IPS-20b (cell line): ENCODE measurements at regions not wholly inside any gene's neighbourhood (a gene's known extent, or its start where the extent isn't known, plus 50 kb on each side); places are given as distances from the start of the nearest gene placed in this dataset.

Experiments
- H3K27ac ChIP-seq: one replicate; pipeline ENCODE4 v1.5.1; 2013; ENCODE audit warnings: low read length
- H3K27me3 ChIP-seq: 2 replicates; pipeline ENCODE4 v1.6.1; 2013; ENCODE audit warnings: mild to moderate bottlenecking, low read length, inconsistent platforms; ENCODE audit not compliant: insufficient read depth
- H3K36me3 ChIP-seq: 2 replicates; pipeline ENCODE4 v1.6.1; 2013; ENCODE audit warnings: low read depth, mild to moderate bottlenecking, inconsistent platforms, low read length, moderate library complexity; ENCODE audit not compliant: insufficient read depth
- H3K4me1 ChIP-seq: 2 replicates; pipeline ENCODE4 v1.6.1; 2013; ENCODE audit warnings: mild to moderate bottlenecking, control low read depth, inconsistent platforms, low read length, moderate library complexity; ENCODE audit not compliant: insufficient read depth
- H3K4me3 ChIP-seq: 2 replicates; pipeline ENCODE4 v1.5.1; 2013; ENCODE audit warnings: mild to moderate bottlenecking, low read length, inconsistent platforms
- H3K9ac ChIP-seq: 2 replicates; pipeline ENCODE4 v1.6.1; 2013; ENCODE audit warnings: low read depth, mild to moderate bottlenecking, inconsistent platforms, low read length, moderate library complexity
- H3K9me3 ChIP-seq: 2 replicates; pipeline ENCODE4 v1.6.1; 2013; ENCODE audit warnings: mild to moderate bottlenecking, low read depth, low read length, inconsistent platforms; ENCODE audit not compliant: insufficient read depth

DNA sequence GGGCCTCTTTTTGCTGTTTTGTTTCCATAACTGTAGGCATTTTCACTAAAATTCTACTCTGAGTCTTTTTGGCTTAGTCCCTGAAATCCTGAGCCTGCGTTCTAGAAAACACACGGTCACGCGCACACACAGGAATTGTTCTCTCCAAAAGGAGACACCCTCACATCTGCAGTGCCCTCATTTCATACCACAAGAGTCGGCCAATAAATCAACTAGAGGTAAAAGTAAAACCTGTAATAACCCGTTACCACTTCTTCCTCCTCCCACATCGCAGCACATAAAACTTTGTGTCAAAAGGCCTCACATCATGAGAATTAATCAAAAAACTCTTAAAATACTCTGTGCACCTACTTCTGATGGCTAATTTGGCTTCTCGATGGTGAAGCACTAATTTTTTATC lies 133.3 kb upstream of the MGMT start:
- Histone ChIP-seq H3K4me3 (no peak overlapping the region), H3K36me3 (no peaks in the 10 kb centered on the region), H3K27me3 (no peaks in the 10 kb centered on the region), H3K9me3 (no peaks in the 10 kb centered on the region), H3K4me1 (peaks cover 3% of the 10 kb centered on the region; the same call in 1 of the 2 replicates), H3K27ac (no peak overlapping the region), H3K9ac (no peak overlapping the region)

DNA sequence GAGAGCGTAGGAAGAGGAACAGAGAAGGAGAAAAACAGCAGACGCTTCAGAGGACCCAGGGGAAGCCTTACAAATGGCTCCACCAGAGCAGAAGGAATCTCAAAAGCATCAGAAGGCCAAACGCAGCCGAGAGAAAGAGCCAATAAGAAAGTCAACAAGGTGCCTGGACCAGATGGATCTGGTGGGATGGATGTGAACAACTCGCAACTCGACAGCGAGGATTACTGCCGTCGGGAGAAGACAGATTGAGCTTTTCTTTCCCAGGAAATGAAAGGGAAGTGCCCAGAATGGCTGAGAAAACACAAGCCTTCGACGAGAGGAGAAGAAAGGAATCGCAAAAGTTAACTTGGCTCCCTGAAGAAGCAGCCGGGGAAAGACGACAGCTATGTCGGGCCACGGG lies 132.8 kb upstream of the MGMT start:
- H3K27me3 ChIP-seq = no peaks in the 10 kb centered on the region
- no peaks in the 10 kb centered on the region for H3K9me3 ChIP-seq

DNA sequence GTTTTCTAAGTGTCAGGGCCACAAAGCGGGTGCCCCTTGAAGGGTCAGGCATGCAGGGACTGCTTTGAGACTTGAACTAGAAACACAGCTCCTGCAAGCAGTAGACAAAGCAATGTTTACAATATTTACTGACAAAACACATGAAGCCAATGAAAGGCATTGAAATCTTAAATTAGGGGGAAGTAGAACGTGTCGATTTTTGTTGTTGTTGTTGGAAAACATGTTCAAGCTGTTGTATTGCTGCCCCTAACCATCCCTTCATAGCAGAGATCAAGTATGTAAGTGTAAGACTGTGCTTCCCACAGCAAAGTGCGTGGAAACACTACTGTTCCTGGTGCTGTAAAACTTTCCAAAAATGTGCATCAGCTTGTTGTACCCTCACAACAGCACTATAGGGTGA lies 131.6 kb upstream of the MGMT start:
- Histone ChIP-seq H3K9me3 (no peaks in the 10 kb centered on the region), H3K4me3 (no peak overlapping the region), H3K9ac (no peak overlapping the region), H3K27ac (no peak overlapping the region), H3K27me3 (no peaks in the 10 kb centered on the region), H3K4me1 (peaks cover under 1% of the 10 kb centered on the region; the same call in 1 of the 2 replicates), H3K36me3 (no peaks in the 10 kb centered on the region)

More for the DNA sequence above, 132.8 kb upstream of the MGMT start:
- Histone ChIP-seq H3K36me3 (no peaks in the 10 kb centered on the region), H3K9ac (no peak overlapping the region), H3K4me1 (peaks cover 3% of the 10 kb centered on the region; the same call in 1 of the 2 replicates), H3K4me3 (no peak overlapping the region), H3K27ac (no peak overlapping the region)

DNA sequence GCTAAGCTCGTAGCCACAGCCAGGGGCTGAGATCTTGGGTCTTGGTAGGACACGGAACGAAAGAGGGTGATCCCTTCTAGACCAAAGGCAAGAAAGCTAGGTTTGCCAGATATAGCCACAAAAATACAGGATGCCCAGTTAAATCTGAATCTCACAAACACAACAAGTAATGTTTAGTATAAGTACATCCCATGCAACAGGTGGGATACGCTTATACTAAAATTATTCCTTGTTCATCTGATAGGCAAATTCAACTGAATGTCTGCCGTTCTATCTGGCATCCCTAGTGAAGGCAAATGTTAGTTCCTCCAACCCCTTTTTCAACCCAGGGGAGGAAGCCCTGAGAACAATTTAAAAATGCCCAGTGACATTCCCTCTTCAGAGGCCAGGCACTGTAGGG lies 131.1 kb upstream of the MGMT start:
- Histone ChIP-seq H3K27ac (no peak overlapping the region), H3K36me3 (no peaks in the 10 kb centered on the region), H3K9me3 (no peaks in the 10 kb centered on the region), H3K4me3 (no peak overlapping the region), H3K4me1 (no peaks in the 10 kb centered on the region; the same call in 1 of the 2 replicates), H3K27me3 (no peaks in the 10 kb centered on the region), H3K9ac (no peak overlapping the region)

DNA sequence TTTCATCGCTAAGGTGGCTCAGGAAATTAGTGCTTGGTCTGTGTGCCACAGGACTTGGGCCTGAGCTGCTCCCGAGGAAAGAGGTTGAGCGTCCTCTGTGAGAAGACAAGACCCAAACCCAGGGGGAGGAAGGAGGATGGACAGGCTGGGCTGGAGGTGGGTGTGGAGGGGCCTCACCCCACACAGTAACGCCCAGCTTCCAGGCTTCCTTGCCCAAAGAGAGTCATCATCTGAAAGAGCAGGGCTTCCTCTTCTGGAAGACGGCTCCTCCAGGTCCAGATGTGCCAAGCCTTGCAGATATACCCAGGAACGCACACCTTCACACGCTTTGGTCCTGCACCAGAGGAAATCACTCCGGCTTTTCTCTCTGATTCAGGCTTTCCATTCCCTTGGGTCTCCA lies 127.8 kb upstream of the MGMT start:
- Histone ChIP-seq H3K4me1 (no peaks in the 10 kb centered on the region), H3K4me3 (no peak overlapping the region), H3K9ac (no peak overlapping the region), H3K9me3 (no peaks in the 10 kb centered on the region), H3K36me3 (no peaks in the 10 kb centered on the region), H3K27me3 (no peaks in the 10 kb centered on the region), H3K27ac (no peak overlapping the region)

DNA sequence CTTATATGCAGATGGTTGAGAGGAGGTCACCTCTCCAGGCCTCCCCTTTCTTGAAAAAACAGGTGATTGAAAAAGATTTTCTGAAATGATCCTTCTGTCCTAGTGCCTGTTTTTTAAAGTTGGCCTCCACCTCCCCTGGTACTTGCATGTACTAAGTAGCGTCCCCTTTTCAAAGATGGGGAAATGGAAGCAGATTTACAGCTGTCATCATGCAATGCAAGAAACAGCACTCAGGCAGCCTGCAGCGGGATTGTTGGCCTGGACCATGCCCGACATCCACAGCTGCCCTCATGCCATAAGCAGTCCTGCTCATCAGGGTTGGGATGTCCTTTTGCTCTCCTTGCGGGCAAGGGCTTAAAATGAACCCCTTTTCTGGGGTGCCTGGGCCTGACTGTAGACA lies 127.2 kb upstream of the MGMT start:
- H3K4me1 ChIP-seq = no peaks in the 10 kb centered on the region
- no peak overlapping the region for H3K4me3 ChIP-seq
- no peak overlapping the region for H3K27ac ChIP-seq
- no peak overlapping the region for H3K9ac ChIP-seq
- H3K27me3 ChIP-seq = no peaks in the 10 kb centered on the region
- H3K36me3 ChIP-seq = no peaks in the 10 kb centered on the region
- no peaks in the 10 kb centered on the region for H3K9me3 ChIP-seq

DNA sequence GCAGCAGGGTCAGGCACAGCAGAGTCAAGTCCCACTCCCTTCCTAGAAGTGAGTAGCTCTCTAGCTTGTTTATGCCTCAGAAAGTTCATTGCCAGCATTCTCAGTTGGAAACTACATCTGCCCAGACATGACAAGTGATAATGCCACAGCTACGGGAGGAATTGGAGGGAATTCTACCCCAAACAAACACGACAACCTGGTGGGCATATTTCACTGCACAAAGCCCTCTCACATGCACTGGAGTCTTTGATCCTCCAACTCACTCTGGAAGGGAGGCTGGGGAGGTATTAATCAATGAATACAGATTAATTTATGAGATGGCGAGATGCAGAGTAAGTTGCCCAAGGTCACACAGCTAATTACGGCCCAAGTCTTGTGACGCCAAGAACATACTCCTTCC lies 126.0 kb upstream of the MGMT start:
- Histone ChIP-seq H3K27me3 (no peaks in the 10 kb centered on the region), H3K4me3 (no peak overlapping the region), H3K36me3 (no peaks in the 10 kb centered on the region), H3K27ac (no peak overlapping the region), H3K9me3 (no peaks in the 10 kb centered on the region), H3K9ac (no peak overlapping the region), H3K4me1 (peaks cover 7% of the 10 kb centered on the region; the same call in 1 of the 2 replicates)

DNA sequence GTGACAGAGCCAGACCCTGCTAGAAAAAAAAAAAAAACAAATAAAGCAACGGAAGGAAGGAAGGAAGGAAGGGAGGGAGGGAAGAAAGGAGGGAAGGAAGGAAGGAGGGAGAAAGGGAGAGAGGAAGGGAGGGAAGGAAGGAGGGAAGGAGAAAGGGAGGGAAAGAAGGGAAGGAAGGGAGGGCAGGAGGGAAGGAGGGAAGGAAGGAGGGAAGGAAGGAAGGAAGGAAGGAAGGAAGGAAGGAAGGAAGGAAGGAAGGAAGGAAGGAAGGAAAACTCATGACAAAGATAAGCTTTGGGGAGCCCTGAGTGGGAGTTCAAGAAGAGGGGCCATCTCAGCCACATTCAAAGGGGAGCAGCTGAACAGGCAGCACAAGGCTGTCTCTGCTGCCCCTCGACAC lies 124.7 kb upstream of the MGMT start:
- H3K4me3 ChIP-seq = no peak overlapping the region
- H3K9ac ChIP-seq = no peak overlapping the region
- no peak overlapping the region for H3K27ac ChIP-seq
- H3K27me3 ChIP-seq = no peaks in the 10 kb centered on the region
- H3K9me3 ChIP-seq = no peaks in the 10 kb centered on the region
- H3K36me3 ChIP-seq = no peaks in the 10 kb centered on the region
- peaks cover 7% of the 10 kb centered on the region; the same call in 1 of the 2 replicates for H3K4me1 ChIP-seq

DNA sequence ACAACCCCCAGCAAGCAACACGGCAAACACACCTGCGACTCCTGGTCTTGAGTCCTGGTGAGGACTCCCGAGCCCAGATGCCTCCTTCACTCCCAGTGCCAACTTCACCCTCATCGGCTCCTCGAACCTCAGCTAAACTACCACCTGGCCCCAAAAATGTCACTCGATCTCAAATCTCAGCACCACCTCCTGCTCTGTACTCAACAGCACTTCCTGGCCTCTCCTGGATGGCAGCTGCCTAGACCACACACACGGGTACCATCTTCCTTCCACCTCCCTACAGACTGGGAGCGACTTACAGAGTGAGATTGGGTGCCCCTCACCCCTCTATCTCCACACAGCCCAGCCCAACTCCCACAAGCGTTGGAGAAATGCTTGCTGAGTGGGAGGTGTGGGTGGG lies 123.9 kb upstream of the MGMT start:
- Histone ChIP-seq H3K4me1 (peaks cover 7% of the 10 kb centered on the region; the same call in 1 of the 2 replicates), H3K4me3 (no peak overlapping the region), H3K36me3 (no peaks in the 10 kb centered on the region), H3K27ac (no peak overlapping the region), H3K9ac (no peak overlapping the region), H3K9me3 (no peaks in the 10 kb centered on the region), H3K27me3 (no peaks in the 10 kb centered on the region)

DNA sequence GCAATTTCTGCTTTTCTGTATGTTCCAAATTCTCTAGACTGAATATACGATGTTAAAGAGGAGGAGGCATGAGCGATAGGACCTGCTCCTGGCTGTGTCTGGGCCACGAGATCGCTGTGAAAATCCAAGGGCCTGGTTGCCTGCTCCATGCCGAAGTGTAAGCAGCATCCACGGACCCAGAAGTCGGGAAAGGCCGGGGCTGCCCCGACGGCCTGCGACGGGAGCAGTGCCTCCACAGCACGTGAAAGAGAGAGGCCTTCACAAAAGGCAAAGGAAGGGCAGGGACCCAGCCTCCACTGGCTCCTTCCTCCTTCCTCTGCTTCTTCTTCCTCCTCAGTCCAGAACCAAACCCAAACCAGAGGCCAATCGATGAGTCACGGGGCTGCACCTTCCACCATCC lies 122.9 kb upstream of the MGMT start:
- H3K27ac ChIP-seq = no peak overlapping the region
- no peaks in the 10 kb centered on the region for H3K27me3 ChIP-seq
- no peak overlapping the region for H3K4me3 ChIP-seq
- H3K36me3 ChIP-seq = no peaks in the 10 kb centered on the region
- no peaks in the 10 kb centered on the region for H3K9me3 ChIP-seq
- no peak overlapping the region for H3K9ac ChIP-seq
- H3K4me1 ChIP-seq = peaks cover 7% of the 10 kb centered on the region; the same call in 1 of the 2 replicates

DNA sequence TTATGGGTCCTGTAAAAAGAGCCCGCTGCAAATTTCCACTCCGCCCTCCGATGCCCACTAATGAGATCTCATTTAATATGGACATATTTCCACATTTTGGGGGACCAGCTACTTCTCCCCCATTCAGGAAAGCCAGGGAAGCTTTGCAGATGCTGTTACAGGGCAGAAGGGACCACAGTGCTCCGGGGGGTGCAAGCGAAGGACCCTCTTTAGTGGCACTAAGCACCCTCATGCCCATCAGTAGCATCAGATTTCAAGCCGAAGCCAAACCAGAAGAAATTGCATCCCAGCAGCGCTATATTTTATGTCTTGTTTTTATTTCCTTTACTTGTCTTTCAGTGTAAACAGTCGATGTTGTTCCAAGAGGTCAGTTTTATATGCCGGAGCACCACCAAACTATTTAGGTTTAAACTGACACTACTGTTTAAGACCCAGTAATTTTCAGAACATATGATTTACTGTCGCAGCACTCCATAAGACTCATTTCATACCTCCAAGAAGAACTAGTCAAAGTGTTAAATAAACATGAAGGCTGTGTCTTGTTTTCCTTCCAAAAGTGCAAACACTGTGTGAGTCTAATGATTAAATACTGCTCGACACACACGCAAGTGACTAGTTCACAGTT lies 122.2 kb upstream of the MGMT start:
- Histone ChIP-seq H3K27me3 (no peaks in the 10 kb centered on the region), H3K9ac (no peak overlapping the region), H3K4me1 (peaks cover 7% of the 10 kb centered on the region; the same call in 1 of the 2 replicates), H3K36me3 (no peaks in the 10 kb centered on the region), H3K27ac (no peak overlapping the region), H3K4me3 (no peak overlapping the region), H3K9me3 (no peaks in the 10 kb centered on the region)

DNA sequence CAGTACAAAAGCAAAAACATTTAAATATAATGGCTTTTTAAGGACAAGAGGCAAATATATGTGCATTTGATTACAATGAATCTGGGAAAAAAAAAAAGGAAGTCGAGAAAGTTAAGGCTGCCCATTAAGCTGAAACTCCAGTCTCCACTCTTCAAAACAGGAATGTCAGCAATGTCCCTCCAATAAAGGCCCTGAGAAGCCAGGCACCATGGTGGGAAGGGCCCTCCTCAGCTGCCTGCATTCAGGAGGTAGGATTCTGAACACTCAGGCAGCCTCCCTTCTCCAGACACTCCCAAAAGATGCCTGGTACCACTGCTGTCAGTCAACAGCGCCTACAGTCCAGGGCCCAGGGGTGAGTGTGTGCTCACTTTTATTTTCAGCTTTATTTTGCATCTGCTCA lies 121.3 kb upstream of the MGMT start:
- H3K36me3 ChIP-seq = no peaks in the 10 kb centered on the region
- no peak overlapping the region for H3K4me3 ChIP-seq
- H3K27ac ChIP-seq = no peak overlapping the region

More for the DNA sequence above, 121.3 kb upstream of the MGMT start:
- Histone ChIP-seq H3K9me3 (no peaks in the 10 kb centered on the region), H3K4me1 (peaks cover 7% of the 10 kb centered on the region; the same call in 1 of the 2 replicates), H3K27me3 (no peaks in the 10 kb centered on the region), H3K9ac (no peak overlapping the region)
